ENCODE measurements at regions not wholly inside any gene's neighbourhood (a gene's known extent, or its start where the extent isn't known, plus 50 kb on each side); places are given as distances from the start of the nearest gene placed in this dataset.

DNA sequence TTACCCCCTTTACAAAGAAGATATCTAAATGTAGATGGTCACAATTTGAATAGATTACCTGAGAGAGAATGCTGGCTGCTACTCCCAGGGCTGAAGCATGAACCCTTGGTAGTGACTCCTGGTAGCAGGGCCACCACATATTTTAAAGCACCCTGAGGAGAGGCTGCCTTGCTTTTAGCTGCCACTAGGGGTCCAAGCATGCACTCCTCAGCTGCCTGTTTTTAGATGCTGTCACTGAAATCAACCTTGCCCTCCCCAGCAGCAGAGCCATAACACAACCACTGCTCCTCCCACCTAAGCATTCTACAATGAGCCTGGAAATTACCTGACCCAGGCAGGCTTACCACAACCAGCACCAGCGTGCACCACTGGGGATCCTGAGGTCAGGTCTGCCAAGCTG is 850.9 kb downstream of the FAM133A start:
- Histone ChIP-seq H3K4me3 (no peak overlapping the region), H3K27ac (ENCODE audit: low read depth) (no peak overlapping the region), H3K4me2 (no peak overlapping the region), H3K9me2 (ENCODE audit: insufficient read depth) (no peaks in the 10 kb centered on the region), H3K79me2 (replicated peaks; ENCODE audit: insufficient read depth) (no peaks in the 10 kb centered on the region), H3K4me1 (ENCODE audit: insufficient read depth) (no peaks in the 10 kb centered on the region), H3K27me3 (ENCODE audit: insufficient read depth) (no peaks in the 10 kb centered on the region), H2AFZ (no peak overlapping the region), H3K36me3 (ENCODE audit: insufficient read depth) (peaks cover 9% of the 10 kb centered on the region; the same call in 1 of the 2 replicates), H3F3A (replicated peaks; ENCODE audit: low read depth) (no peaks in the 10 kb centered on the region), H4K20me1 (replicated peaks; ENCODE audit: insufficient read depth) (no peaks in the 10 kb centered on the region)
- DNase-seq (ENCODE audit: low spot score) (peak; percentile 22), ATAC-seq (no peak)
- Mint-ChIP-seq H3K27me3 (ENCODE audit: insufficient read depth, low read depth, poor library complexity) (peaks cover 1% of the 10 kb centered on the region), H3K9me3 (peaks cover 19% of the 10 kb centered on the region; the same call in 2 of the 3 replicates), H3K27ac (no peak overlapping the region), H3K4me1 (no peaks in the 10 kb centered on the region; the same call in 2 of the 3 replicates), H3K36me3 (ENCODE audit: low read depth) (peaks cover 47% of the 10 kb centered on the region), H3K4me3 (no peak overlapping the region)
- TF ChIP-seq, protein P1, sequence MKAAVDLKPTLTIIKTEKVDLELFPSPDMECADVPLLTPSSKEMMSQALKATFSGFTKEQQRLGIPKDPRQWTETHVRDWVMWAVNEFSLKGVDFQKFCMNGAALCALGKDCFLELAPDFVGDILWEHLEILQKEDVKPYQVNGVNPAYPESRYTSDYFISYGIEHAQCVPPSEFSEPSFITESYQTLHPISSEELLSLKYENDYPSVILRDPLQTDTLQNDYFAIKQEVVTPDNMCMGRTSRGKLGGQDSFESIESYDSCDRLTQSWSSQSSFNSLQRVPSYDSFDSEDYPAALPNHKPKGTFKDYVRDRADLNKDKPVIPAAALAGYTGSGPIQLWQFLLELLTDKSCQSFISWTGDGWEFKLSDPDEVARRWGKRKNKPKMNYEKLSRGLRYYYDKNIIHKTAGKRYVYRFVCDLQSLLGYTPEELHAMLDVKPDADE (IDR thresholded peaks at IDR 0.05) = no peak
- TF ChIP-seq, protein P2, sequence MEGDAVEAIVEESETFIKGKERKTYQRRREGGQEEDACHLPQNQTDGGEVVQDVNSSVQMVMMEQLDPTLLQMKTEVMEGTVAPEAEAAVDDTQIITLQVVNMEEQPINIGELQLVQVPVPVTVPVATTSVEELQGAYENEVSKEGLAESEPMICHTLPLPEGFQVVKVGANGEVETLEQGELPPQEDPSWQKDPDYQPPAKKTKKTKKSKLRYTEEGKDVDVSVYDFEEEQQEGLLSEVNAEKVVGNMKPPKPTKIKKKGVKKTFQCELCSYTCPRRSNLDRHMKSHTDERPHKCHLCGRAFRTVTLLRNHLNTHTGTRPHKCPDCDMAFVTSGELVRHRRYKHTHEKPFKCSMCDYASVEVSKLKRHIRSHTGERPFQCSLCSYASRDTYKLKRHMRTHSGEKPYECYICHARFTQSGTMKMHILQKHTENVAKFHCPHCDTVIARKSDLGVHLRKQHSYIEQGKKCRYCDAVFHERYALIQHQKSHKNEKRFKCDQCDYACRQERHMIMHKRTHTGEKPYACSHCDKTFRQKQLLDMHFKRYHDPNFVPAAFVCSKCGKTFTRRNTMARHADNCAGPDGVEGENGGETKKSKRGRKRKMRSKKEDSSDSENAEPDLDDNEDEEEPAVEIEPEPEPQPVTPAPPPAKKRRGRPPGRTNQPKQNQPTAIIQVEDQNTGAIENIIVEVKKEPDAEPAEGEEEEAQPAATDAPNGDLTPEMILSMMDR (conservative IDR thresholded peaks at IDR 0.05; ENCODE audit: low read depth in 2 of 2) = peak; percentile 39 to 43; a peak in 2 of 4 replicates

DNA sequence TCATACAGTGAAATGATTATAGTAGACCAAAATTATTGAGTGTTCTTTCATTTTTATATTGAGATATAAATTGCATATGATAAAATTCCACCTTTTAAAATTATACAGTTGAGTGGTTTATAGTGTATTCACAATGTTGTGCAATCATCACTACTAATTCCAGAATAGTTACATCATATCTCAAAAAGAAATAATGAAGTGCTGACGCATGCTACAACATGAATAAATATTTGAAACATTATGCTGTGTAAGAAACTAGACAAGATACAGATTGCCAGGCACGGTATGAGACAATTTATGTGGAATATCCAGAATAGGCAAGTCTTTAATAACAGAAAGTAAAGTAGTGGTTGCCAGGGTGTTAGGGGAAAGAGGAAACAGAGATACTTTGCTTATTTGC is 871.7 kb downstream of the FAM133A start:
- Histone ChIP-seq H3K27me3 (ENCODE audit: insufficient read depth) (no peaks in the 10 kb centered on the region), H3K9me2 (ENCODE audit: insufficient read depth) (no peaks in the 10 kb centered on the region), H3K4me3 (no peak overlapping the region), H3K27ac (ENCODE audit: low read depth) (no peak overlapping the region), H3K4me2 (no peak overlapping the region), H3K4me1 (ENCODE audit: insufficient read depth) (peaks cover 7% of the 10 kb centered on the region; the same call in 1 of the 2 replicates), H3K79me2 (replicated peaks; ENCODE audit: insufficient read depth) (no peaks in the 10 kb centered on the region), H3K36me3 (ENCODE audit: insufficient read depth) (no peaks in the 10 kb centered on the region), H3F3A (replicated peaks; ENCODE audit: low read depth) (no peaks in the 10 kb centered on the region), H2AFZ (no peak overlapping the region), H4K20me1 (replicated peaks; ENCODE audit: insufficient read depth) (no peaks in the 10 kb centered on the region)
- DNase-seq (ENCODE audit: low spot score) (no peak), ATAC-seq (no peak)
- no peaks in the 10 kb centered on the region for H3K27me3 Mint-ChIP-seq (ENCODE audit: insufficient read depth, low read depth, poor library complexity)
- no peak overlapping the region for H3K4me3 Mint-ChIP-seq
- H3K27ac Mint-ChIP-seq = no peak overlapping the region
- H3K36me3 Mint-ChIP-seq (ENCODE audit: low read depth) = peaks cover 4% of the 10 kb centered on the region; the same call in 2 of the 3 replicates
- H3K4me1 Mint-ChIP-seq = no peaks in the 10 kb centered on the region
- TF ChIP-seq STAT1 (IDR thresholded peaks at IDR 0.05; ENCODE audit: unreplicated experiment) (no peak), EZH2 (IDR thresholded peaks at IDR 0.05; ENCODE audit: low read depth, unreplicated experiment) (no peak), ZNF114 (CRISPR knock-in tag; IDR thresholded peaks at IDR 0.05) (no peak), POLR2AphosphoS5 (IDR thresholded peaks at IDR 0.05; ENCODE audit: low read depth) (no peak)
- TF ChIP-seq, protein P3, sequence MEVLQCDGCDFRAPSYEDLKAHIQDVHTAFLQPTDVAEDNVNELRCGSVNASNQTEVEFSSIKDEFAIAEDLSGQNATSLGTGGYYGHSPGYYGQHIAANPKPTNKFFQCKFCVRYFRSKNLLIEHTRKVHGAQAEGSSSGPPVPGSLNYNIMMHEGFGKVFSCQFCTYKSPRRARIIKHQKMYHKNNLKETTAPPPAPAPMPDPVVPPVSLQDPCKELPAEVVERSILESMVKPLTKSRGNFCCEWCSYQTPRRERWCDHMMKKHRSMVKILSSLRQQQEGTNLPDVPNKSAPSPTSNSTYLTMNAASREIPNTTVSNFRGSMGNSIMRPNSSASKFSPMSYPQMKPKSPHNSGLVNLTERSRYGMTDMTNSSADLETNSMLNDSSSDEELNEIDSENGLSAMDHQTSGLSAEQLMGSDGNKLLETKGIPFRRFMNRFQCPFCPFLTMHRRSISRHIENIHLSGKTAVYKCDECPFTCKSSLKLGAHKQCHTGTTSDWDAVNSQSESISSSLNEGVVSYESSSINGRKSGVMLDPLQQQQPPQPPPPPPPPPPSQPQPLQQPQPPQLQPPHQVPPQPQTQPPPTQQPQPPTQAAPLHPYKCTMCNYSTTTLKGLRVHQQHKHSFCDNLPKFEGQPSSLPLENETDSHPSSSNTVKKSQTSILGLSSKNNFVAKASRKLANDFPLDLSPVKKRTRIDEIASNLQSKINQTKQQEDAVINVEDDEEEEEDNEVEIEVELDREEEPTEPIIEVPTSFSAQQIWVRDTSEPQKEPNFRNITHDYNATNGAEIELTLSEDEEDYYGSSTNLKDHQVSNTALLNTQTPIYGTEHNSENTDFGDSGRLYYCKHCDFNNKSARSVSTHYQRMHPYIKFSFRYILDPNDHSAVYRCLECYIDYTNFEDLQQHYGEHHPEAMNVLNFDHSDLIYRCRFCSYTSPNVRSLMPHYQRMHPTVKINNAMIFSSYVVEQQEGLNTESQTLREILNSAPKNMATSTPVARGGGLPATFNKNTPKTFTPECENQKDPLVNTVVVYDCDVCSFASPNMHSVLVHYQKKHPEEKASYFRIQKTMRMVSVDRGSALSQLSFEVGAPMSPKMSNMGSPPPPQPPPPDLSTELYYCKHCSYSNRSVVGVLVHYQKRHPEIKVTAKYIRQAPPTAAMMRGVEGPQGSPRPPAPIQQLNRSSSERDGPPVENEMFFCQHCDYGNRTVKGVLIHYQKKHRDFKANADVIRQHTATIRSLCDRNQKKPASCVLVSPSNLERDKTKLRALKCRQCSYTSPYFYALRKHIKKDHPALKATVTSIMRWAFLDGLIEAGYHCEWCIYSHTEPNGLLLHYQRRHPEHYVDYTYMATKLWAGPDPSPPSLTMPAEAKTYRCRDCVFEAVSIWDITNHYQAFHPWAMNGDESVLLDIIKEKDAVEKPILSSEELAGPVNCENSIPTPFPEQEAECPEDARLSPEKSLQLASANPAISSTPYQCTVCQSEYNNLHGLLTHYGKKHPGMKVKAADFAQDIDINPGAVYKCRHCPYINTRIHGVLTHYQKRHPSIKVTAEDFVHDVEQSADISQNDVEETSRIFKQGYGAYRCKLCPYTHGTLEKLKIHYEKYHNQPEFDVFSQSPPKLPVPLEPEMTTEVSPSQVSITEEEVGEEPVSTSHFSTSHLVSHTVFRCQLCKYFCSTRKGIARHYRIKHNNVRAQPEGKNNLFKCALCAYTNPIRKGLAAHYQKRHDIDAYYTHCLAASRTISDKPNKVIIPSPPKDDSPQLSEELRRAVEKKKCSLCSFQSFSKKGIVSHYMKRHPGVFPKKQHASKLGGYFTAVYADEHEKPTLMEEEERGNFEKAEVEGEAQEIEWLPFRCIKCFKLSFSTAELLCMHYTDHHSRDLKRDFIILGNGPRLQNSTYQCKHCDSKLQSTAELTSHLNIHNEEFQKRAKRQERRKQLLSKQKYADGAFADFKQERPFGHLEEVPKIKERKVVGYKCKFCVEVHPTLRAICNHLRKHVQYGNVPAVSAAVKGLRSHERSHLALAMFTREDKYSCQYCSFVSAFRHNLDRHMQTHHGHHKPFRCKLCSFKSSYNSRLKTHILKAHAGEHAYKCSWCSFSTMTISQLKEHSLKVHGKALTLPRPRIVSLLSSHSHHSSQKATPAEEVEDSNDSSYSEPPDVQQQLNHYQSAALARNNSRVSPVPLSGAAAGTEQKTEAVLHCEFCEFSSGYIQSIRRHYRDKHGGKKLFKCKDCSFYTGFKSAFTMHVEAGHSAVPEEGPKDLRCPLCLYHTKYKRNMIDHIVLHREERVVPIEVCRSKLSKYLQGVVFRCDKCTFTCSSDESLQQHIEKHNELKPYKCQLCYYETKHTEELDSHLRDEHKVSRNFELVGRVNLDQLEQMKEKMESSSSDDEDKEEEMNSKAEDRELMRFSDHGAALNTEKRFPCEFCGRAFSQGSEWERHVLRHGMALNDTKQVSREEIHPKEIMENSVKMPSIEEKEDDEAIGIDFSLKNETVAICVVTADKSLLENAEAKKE (CRISPR knock-in tag; IDR thresholded peaks at IDR 0.05) = no peak
- TF ChIP-seq, protein P1 (IDR thresholded peaks at IDR 0.05) = no peak
- peaks cover 4% of the 10 kb centered on the region; the same call in 2 of the 3 replicates for H3K9me3 Mint-ChIP-seq

Measured in GM23338 (cell line).